ENCODE measurements at regions not wholly inside any gene's neighbourhood (a gene's known extent, or its start where the extent isn't known, plus 50 kb on each side); places are given as distances from the start of the nearest gene placed in this dataset.

- TF ChIP-seq CTCF (IDR thresholded peaks at IDR 0.05; ENCODE audit: insufficient read depth, low read length) (no peak), POLR2AphosphoS5 (IDR thresholded peaks at IDR 0.05; ENCODE audit: low read depth) (no peak)
Observed at GRCh38 chr15:62958528-62959363, 83.8 kb upstream of the TPM1 start.
